ENCODE measurements at regions not wholly inside any gene's neighbourhood (a gene's known extent, or its start where the extent isn't known, plus 50 kb on each side); places are given as distances from the start of the nearest gene placed in this dataset.
"Not testable (repeated sequence)": the region's sequence is repeated elsewhere in the genome, so short reads cannot be mapped to it uniquely, and the experiment has no call there.

GRCh38 chr7:155932324-155932723 lies 120.1 kb upstream of the SHH start:
- not testable (repeated sequence) for TF ChIP-seq CTCF (IDR thresholded peaks at IDR 0.05); POLR2A (IDR thresholded peaks at IDR 0.05; ENCODE audit: low read length); HOXA7 (CRISPR knock-in tag; IDR thresholded peaks at IDR 0.05); CEBPB (IDR thresholded peaks at IDR 0.05); PHF8 (IDR thresholded peaks at IDR 0.05; ENCODE audit: borderline replicate concordance, low read depth); EP300 (IDR thresholded peaks at IDR 0.05); USF2 (IDR thresholded peaks at IDR 0.05); CBX8 (IDR thresholded peaks at IDR 0.05); REST (IDR thresholded peaks at IDR 0.05); MAZ (IDR thresholded peaks at IDR 0.05; ENCODE audit: borderline replicate concordance, low read depth, low read length); SMC3 (IDR thresholded peaks at IDR 0.05); RFX5 (IDR thresholded peaks at IDR 0.05); KDM5A (IDR thresholded peaks at IDR 0.05)
